ENCODE measurements at regions not wholly inside any gene's neighbourhood (a gene's known extent, or its start where the extent isn't known, plus 50 kb on each side); places are given as distances from the start of the nearest gene placed in this dataset.

DNA sequence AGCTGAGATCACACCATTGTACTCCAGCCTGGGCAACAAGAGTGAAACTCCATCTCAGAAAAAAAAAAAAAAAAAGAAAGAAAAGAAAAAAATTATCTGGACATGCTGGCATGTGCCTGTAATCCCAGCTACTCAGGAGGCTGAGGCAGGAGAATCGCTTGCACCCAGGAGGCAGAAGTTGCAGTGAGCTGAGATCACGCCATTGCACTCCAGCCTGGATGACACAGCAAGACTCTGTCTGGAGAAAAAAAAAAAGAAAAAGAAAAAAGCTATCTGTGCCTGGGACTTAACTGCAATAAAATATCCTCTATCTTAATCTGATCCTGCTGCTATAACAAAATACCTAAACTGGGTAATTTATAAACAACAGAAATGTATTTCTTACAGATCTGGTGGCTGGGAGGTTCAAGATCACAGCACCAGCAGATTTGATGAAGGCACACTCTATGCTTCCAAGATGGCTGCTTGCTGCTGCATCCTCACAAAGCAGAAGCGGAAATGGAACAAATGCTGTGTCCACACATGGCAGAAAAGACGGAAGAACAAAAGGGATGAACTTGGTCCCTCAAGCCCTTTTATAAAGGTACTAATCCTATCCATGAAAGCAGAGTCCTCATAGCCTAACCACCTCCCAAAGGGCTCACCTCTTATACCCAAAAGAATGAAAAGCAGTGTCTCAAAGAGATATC, 273.3 kb upstream of the JARID2 start:
- TF ChIP-seq, protein P1, sequence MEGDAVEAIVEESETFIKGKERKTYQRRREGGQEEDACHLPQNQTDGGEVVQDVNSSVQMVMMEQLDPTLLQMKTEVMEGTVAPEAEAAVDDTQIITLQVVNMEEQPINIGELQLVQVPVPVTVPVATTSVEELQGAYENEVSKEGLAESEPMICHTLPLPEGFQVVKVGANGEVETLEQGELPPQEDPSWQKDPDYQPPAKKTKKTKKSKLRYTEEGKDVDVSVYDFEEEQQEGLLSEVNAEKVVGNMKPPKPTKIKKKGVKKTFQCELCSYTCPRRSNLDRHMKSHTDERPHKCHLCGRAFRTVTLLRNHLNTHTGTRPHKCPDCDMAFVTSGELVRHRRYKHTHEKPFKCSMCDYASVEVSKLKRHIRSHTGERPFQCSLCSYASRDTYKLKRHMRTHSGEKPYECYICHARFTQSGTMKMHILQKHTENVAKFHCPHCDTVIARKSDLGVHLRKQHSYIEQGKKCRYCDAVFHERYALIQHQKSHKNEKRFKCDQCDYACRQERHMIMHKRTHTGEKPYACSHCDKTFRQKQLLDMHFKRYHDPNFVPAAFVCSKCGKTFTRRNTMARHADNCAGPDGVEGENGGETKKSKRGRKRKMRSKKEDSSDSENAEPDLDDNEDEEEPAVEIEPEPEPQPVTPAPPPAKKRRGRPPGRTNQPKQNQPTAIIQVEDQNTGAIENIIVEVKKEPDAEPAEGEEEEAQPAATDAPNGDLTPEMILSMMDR (IDR thresholded peaks at IDR 0.05), result no peak
- TF ChIP-seq POLR2A (IDR thresholded peaks at IDR 0.05), result no peak
